ENCODE measurements at regions not wholly inside any gene's neighbourhood (a gene's known extent, or its start where the extent isn't known, plus 50 kb on each side); places are given as distances from the start of the nearest gene placed in this dataset.

GRCh38 chr20:24813496-24813895, 135.6 kb upstream of the CST7 start:
- H2AK9ac ChIP-seq (replicated peaks; ENCODE audit: low read depth, low read length, poor library complexity): no peak overlapping the region
- no peak overlapping the region for H2BK15ac ChIP-seq (ENCODE audit: low read depth, low read length)
- 83% methylated on average over 1 of the region's 5 CpGs; no CpG with 5 or more reads in 1 of the 2 experiments for WGBS, 2 experiments (ENCODE audit: extremely low coverage in 2 of 2, insufficient read length in 1 of 2)
- dilution Hi-C loops (cut with HindIII; ENCODE audit: low sequenced_read_pairs, unreplicated experiment): no loop called here
- DNase-seq: no peak
- no peaks in the 10 kb centered on the region for H3K9me1 ChIP-seq (ENCODE audit: insufficient read depth, low read length)
- no peak overlapping the region for H4K8ac ChIP-seq (ENCODE audit: low read depth in 2 of 2, low read length in 2 of 2)
- no peak overlapping the region for H3K4me3 ChIP-seq (ENCODE audit: insufficient read depth, low read depth, low read length)
- no peak overlapping the region for H2AK5ac ChIP-seq (ENCODE audit: low read depth, low read length)
- no peaks in the 10 kb centered on the region for H3K36me3 ChIP-seq (ENCODE audit: control insufficient read depth, insufficient read depth, low read length)
- no peaks in the 10 kb centered on the region for H4K20me1 ChIP-seq (ENCODE audit: insufficient read depth, low read length)
- no TSS peak for BruUV-seq (replicated peaks)
- no peak overlapping the region for H4K91ac ChIP-seq (ENCODE audit: insufficient read depth, low read depth, low read length)
- no peaks in the 10 kb centered on the region for H3K9me3 ChIP-seq (ENCODE audit: control insufficient read depth, insufficient read depth, low read length)
- in situ Hi-C loops (cut with MboI; ENCODE audit: low sequenced_read_pairs): no loop called here
- H2AFZ ChIP-seq (replicated peaks; ENCODE audit: low read length, poor library complexity): no peak overlapping the region
- no peak overlapping the region for H3K18ac ChIP-seq (ENCODE audit: low read depth, low read length)
- H3K27ac ChIP-seq (ENCODE audit: insufficient read depth, low read length): no peak overlapping the region
- no peaks in the 10 kb centered on the region for H3K79me1 ChIP-seq (ENCODE audit: low read depth in 1 of 2, low read length in 2 of 2)
- H3K14ac ChIP-seq (replicated peaks; ENCODE audit: low read depth, low read length): no peak overlapping the region
- no peak overlapping the region for H2BK20ac ChIP-seq (ENCODE audit: low read depth, low read length)
- H4K5ac ChIP-seq (ENCODE audit: low read depth, low read length): no peak overlapping the region
- no peaks in the 10 kb centered on the region for H3K4me1 ChIP-seq (ENCODE audit: control insufficient read depth, insufficient read depth, low read length)
- no peak overlapping the region for H2BK5ac ChIP-seq (ENCODE audit: low read depth, low read length, poor library complexity, severe bottlenecking)
- ATAC-seq (ENCODE audit: low read depth): no peak
- ChIA-PET CTCF (no interaction called here), POLR2A (ENCODE audit: unreplicated experiment) (no interaction called here)
- no peak overlapping the region for H3K9ac ChIP-seq (ENCODE audit: low read depth, low read length)
- TF ChIP-seq NFE2L2 (IDR thresholded peaks at IDR 0.05; ENCODE audit: low read depth, low read length): no peak
- no peak overlapping the region for H2BK120ac ChIP-seq (ENCODE audit: low read depth, low read length)
- no peak overlapping the region for H3K4ac ChIP-seq (ENCODE audit: low read depth, low read length)
- intact Hi-C loops (cut with micrococcal nuclease): no loop called here
- H3K56ac ChIP-seq (ENCODE audit: extremely low read depth, insufficient read depth, low read length): no peak overlapping the region
- H3K27me3 ChIP-seq (ENCODE audit: control insufficient read depth, insufficient read depth, low read length): no peaks in the 10 kb centered on the region; the same call in none of the 2 replicates
- no peak overlapping the region for H3K4me2 ChIP-seq (ENCODE audit: low read depth, low read length)
- no peak overlapping the region for H3K23ac ChIP-seq (ENCODE audit: low read depth, low read length)
